ENCODE measurements at regions not wholly inside any gene's neighbourhood (a gene's known extent, or its start where the extent isn't known, plus 50 kb on each side); places are given as distances from the start of the nearest gene placed in this dataset.
"Not testable (repeated sequence)": the region's sequence is repeated elsewhere in the genome, so short reads cannot be mapped to it uniquely, and the experiment has no call there.

GRCh38 chr20:25987073-25987927 lies 290.6 kb upstream of the ZNF337 start:
- peak; percentile 44 to 56 for DNase-seq

- no peak for DNase-seq
Observed at GRCh38 chr20:25985597-25985996, 288.9 kb upstream of the ZNF337 start.

GRCh38 chr20:25984933-25985332 lies 288.3 kb upstream of the ZNF337 start:
- peak; percentile 11 to 38 for DNase-seq

DNA sequence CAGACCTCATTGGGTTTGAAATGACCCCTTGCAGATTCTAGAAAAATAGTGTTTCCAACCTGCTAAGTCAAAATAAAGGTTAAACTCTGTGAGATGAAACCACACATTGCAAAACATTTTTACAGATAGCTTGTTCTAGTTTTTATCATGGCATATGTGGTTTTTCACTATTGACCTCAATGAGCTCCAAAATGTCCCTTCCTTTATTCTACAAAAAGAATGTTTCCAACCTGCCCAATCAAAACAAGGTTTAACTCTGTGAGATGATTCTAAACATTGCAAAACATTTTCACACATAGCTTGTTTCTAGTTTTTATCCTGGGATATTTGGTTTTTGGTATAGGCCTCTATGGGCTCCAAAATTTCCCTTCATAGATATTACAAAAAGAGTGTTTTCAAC lies 286.0 kb upstream of the ZNF337 start:
- DNase-seq, result not testable (repeated sequence)

GRCh38 chr20:25978450-25979190 lies 282.0 kb upstream of the ZNF337 start:
- DNase-seq, result not testable (repeated sequence)

DNA sequence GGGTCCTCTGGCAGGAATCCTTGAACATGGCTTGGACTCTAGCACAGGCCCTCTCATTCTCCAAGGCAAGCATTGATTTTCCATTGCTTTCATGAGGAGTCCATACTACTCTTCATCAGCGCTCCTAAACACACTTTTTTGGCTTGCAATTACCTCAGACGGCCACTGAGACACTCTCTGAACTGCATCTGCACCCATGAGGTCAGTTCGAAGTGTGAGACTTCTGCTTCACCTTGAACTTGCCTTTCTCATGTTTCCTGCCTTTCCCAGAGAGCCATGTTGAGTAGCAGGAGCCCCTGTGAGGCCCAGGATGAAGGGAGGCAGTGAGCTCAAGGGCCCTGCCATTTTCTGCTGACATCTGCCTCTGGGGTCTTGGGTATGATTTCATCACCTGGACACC lies 279.2 kb upstream of the ZNF337 start:
- DNase-seq, result not testable (repeated sequence)

- not testable (repeated sequence) for DNase-seq
Observed at GRCh38 chr20:25965203-25965602, 268.6 kb upstream of the ZNF337 start.

- not testable (repeated sequence) for DNase-seq
Observed at GRCh38 chr20:25953876-25954275, 257.2 kb upstream of the ZNF337 start.

- not testable (repeated sequence) for DNase-seq
Observed at GRCh38 chr20:25935230-25935629, 238.6 kb upstream of the ZNF337 start.

GRCh38 chr20:25932806-25933205 lies 236.2 kb upstream of the ZNF337 start:
- DNase-seq, result not testable (repeated sequence)

DNA sequence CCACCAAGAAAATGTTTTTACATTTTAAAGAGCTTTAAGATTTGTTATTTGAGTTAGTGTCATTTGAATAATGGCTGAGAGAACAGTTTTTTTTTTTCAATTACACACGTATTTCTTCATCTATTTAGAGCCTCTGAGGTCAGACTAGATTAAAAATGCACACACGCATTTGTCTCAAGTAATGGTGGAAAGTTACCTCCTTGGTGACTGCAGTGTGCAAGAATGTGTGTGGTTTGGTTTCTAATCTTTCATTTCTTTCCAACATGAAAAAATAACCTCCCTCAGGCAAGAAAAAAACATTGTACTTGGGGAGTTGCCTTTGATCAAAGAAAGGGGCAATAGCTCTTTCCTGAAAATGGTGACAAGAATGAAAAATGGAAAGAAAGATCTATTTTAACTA lies 235.5 kb upstream of the ZNF337 start:
- DNase-seq, result not testable (repeated sequence)

DNA sequence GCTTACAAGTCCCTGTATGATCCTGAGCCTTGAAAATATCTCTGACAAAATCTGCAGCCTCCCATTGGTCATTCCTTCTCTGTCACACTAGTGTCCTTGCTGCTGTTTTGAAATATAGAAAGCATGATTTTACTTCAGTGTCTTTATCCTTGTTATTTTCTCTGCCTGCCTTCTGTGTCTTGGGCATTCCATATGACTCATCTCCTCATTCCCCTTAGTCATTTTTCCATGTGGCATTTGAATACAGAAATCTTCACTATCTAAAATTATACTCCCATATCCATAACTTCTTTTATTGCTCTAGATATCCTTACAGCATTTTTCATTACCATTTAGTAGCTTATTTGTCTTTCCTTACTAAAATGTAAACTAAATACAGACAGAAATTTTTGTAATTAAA lies 205.7 kb upstream of the ZNF337 start:
- not testable (repeated sequence) for DNase-seq

GRCh38 chr20:25898663-25899062 lies 202.0 kb upstream of the ZNF337 start:
- DNase-seq, result not testable (repeated sequence)

DNA sequence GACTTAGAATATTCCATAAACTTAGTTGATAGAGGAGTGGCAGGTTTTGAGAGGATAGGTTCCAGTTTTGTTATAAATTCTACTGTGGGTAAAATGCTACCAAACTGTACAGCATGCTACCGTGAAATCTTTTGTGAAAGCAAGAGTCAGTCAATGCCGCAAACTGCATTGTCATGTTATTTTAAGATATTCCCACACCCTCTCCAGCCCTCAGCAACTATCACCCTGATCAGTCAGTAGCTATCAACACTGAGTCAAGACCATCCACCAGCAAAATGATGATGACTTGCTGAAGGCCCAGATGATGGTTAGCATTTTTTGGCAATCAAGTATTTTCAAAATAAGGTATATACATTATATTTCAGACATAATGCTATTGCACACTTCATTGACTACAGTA lies 182.4 kb upstream of the ZNF337 start:
- DNase-seq, result not testable (repeated sequence)

- DNase-seq, result not testable (repeated sequence)
Observed at GRCh38 chr20:25868650-25868979, 172.0 kb upstream of the ZNF337 start.

GRCh38 chr20:25867776-25868649 lies 171.4 kb upstream of the ZNF337 start:
- peak; percentile 63 to 72 for DNase-seq

DNA sequence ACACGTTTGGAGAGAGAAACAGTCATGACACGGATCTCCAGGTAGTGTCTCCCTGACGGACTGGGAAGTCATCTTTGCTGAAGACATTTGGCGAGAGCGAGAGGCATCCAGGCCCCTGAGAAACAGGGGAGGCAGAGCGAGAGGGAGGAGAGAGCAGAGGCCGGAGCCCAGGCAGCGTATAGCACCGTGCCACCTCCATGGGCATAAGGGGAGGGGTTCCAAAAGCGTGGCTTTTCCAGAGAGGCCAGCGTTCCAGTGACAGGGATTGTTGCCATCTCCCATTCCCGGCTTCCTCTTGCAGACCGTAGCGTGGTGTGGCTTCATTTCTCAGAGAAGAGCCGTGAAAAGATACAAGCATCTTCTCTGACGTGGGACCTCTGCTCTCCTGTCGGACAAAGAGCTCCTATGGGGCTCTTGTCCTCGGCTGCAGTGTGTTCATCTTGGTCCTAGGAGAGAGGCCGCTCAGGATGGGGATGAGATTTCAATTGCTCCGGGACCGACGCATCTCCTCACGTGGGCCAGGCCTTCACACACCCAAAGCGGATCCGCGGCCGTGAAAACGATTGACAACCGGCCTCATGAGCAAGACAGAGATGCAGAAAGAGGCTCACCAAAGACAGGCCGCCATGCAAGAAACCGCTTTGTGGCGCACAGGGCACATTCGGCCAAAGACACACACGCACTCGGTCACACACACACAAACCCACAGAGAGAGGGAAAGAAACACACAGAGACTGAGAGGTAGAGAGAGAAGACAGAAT lies 170.5 kb upstream of the ZNF337 start:
- DNase-seq, result not testable (repeated sequence)

DNA sequence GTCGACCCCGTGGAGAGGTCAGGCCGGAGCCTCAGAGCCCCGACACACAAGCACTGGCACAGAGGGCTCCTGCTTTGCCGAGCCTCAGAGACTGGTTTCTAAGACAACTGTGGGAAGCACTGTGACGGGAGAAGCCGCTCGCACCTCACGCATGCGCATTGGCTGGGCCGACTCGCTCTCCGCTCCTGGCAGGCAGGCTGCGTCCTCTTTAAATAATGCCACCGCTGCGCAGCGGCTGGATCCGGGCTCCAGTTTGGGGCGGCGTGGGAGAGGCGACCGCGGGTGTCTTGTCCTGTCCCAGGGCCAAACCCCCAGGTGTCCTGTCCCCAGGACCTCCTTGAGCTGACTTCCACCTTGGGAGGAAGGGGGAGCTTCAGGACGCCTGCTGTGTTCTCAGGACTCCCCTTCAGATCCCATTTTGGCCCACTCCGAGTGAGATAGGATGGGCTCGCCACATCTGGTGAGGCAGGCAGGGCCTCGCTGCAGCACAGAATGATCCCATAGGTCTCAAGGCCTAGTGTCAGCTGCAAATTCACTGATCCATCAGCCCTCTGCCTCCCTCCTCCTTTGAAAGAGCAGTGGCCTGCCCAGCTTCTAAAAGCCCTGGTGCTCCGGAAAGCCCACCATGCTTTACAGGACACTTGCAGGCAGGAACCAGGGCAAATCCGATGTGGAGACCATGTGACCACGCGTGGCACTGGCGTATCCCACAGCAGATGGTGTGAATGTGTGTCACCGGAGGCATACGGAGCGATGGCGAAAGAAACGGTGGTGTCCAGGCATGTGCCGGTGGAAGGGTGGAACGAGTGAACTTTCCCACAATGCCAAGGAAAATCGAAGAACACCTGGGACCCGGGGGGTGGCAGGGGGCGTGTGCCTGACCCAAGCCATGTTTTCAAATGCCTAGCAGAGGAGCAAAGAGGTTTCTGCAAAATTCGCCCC lies 169.3 kb upstream of the ZNF337 start:
- peak; percentile 70 to 78 for DNase-seq

DNA sequence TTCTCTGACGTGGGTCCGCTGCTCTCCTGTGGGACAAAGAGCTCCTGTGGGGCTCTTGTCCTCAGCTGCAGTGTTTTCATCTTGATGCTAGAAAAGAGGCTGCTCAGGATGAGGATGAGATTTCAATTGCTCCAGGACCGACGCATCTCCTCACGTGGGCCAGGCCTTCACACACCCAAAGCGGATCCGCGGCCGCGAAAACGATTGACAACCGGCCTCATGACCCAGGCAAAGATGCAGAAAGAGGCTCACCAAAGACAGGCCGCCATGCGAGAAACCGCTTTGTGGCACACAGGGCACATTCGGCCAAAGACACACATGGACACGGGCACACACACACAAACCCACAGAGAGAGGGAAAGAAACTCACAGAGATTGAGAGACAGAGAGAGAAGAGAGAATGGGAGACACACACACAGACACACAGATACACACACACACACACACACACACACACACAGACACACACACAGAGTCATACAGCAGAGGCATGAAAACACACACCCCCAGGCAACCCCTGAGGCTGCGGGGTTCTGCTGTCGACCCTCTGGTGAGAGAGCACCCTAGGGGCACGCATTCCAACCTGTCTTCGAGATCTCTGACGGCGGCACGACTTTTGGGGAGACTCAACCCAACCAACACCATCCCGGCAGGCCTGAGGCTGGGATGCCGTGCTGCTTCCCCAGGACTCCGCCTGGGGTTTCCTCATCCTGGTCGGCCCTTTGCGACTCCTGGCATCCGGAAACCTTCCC lies 168.5 kb upstream of the ZNF337 start:
- DNase-seq, result not testable (repeated sequence)

- DNase-seq, result no peak
Observed at GRCh38 chr20:25864326-25864962, 167.8 kb upstream of the ZNF337 start.

Data from CD4-positive, alpha-beta T cell treated with Interleukin-1 beta for 1 hour (primary cell).